ENCODE measurements at regions not wholly inside any gene's neighbourhood (a gene's known extent, or its start where the extent isn't known, plus 50 kb on each side); places are given as distances from the start of the nearest gene placed in this dataset.
A peak's percentile ranks its signal among the peaks of the same experiment; 100 is the strongest.
"Not testable (repeated sequence)": the region's sequence is repeated elsewhere in the genome, so short reads cannot be mapped to it uniquely, and the experiment has no call there.

- DNase-seq (ENCODE audit: low read depth, low spot score) = no peak
- in situ Hi-C loops (cut with HindIII; ENCODE audit: low pct_unique_long_range_greater_than_20kb, low sequenced_read_pairs) = no loop called here
Observed at GRCh38 chr11:23280088-23280487, 419.8 kb upstream of the CCDC179 start.

GRCh38 chr11:23283666-23284065 is 423.4 kb upstream of the CCDC179 start:
- no peak for DNase-seq (ENCODE audit: low read depth, low spot score)
- in situ Hi-C loops (cut with HindIII; ENCODE audit: low pct_unique_long_range_greater_than_20kb, low sequenced_read_pairs) = no loop called here

GRCh38 chr11:23284631-23285030 is 424.4 kb upstream of the CCDC179 start:
- in situ Hi-C loops (cut with HindIII; ENCODE audit: low pct_unique_long_range_greater_than_20kb, low sequenced_read_pairs) = no loop called here
- no peak for DNase-seq (ENCODE audit: low read depth, low spot score)

- in situ Hi-C loops (cut with HindIII; ENCODE audit: low pct_unique_long_range_greater_than_20kb, low sequenced_read_pairs) = no loop called here
- DNase-seq (ENCODE audit: low read depth, low spot score) = peak; percentile 23
Observed at GRCh38 chr11:23288003-23288783, 427.9 kb upstream of the CCDC179 start.

GRCh38 chr11:23295241-23295640 is 435.0 kb upstream of the CCDC179 start:
- in situ Hi-C loops (cut with HindIII; ENCODE audit: low pct_unique_long_range_greater_than_20kb, low sequenced_read_pairs) = no loop called here

GRCh38 chr11:23308041-23308440 is 447.8 kb upstream of the CCDC179 start:
- in situ Hi-C loops (cut with HindIII; ENCODE audit: low pct_unique_long_range_greater_than_20kb, low sequenced_read_pairs) = no loop called here
- no peak for DNase-seq (ENCODE audit: low read depth, low spot score)

More at GRCh38 chr11:23295241-23295640, 435.0 kb upstream of the CCDC179 start:
- DNase-seq (ENCODE audit: low read depth, low spot score) = no peak

GRCh38 chr11:23310276-23310675 is 450.0 kb upstream of the CCDC179 start:
- no peak for DNase-seq (ENCODE audit: low read depth, low spot score)
- in situ Hi-C loops (cut with HindIII; ENCODE audit: low pct_unique_long_range_greater_than_20kb, low sequenced_read_pairs) = no loop called here

- in situ Hi-C loops (cut with HindIII; ENCODE audit: low pct_unique_long_range_greater_than_20kb, low sequenced_read_pairs) = no loop called here
- no peak for DNase-seq (ENCODE audit: low read depth, low spot score)
Observed at GRCh38 chr11:23311986-23312940, 452.0 kb upstream of the CCDC179 start.

GRCh38 chr11:23313001-23313400 is 452.7 kb upstream of the CCDC179 start:
- no peak for DNase-seq (ENCODE audit: low read depth, low spot score)
- in situ Hi-C loops (cut with HindIII; ENCODE audit: low pct_unique_long_range_greater_than_20kb, low sequenced_read_pairs) = no loop called here

GRCh38 chr11:23314162-23314561 is 453.9 kb upstream of the CCDC179 start:
- in situ Hi-C loops (cut with HindIII; ENCODE audit: low pct_unique_long_range_greater_than_20kb, low sequenced_read_pairs) = no loop called here
- no peak for DNase-seq (ENCODE audit: low read depth, low spot score)

GRCh38 chr11:23315286-23315685 is 455.0 kb upstream of the CCDC179 start:
- DNase-seq (ENCODE audit: low read depth, low spot score) = no peak
- in situ Hi-C loops (cut with HindIII; ENCODE audit: low pct_unique_long_range_greater_than_20kb, low sequenced_read_pairs) = no loop called here

- in situ Hi-C loops (cut with HindIII; ENCODE audit: low pct_unique_long_range_greater_than_20kb, low sequenced_read_pairs) = no loop called here
- no peak for DNase-seq (ENCODE audit: low read depth, low spot score)
Observed at GRCh38 chr11:23317816-23318215, 457.5 kb upstream of the CCDC179 start.

GRCh38 chr11:23318670-23319069 is 458.4 kb upstream of the CCDC179 start:
- in situ Hi-C loops (cut with HindIII; ENCODE audit: low pct_unique_long_range_greater_than_20kb, low sequenced_read_pairs) = no loop called here
- no peak for DNase-seq (ENCODE audit: low read depth, low spot score)

GRCh38 chr11:23320131-23320530 is 459.9 kb upstream of the CCDC179 start:
- no peak for DNase-seq (ENCODE audit: low read depth, low spot score)
- in situ Hi-C loops (cut with HindIII; ENCODE audit: low pct_unique_long_range_greater_than_20kb, low sequenced_read_pairs) = no loop called here

- in situ Hi-C loops (cut with HindIII; ENCODE audit: low pct_unique_long_range_greater_than_20kb, low sequenced_read_pairs); DNase-seq (ENCODE audit: low read depth, low spot score): not testable (repeated sequence)
Observed at GRCh38 chr11:23335586-23335985, 475.3 kb upstream of the CCDC179 start.

GRCh38 chr11:23336961-23337360 is 476.7 kb upstream of the CCDC179 start:
- in situ Hi-C loops (cut with HindIII; ENCODE audit: low pct_unique_long_range_greater_than_20kb, low sequenced_read_pairs) = no loop called here
- peak; percentile 27 for DNase-seq (ENCODE audit: low read depth, low spot score)

- in situ Hi-C loops (cut with HindIII; ENCODE audit: low pct_unique_long_range_greater_than_20kb, low sequenced_read_pairs) = no loop called here
- DNase-seq (ENCODE audit: low read depth, low spot score) = no peak
Observed at GRCh38 chr11:23353611-23354010, 493.3 kb upstream of the CCDC179 start.

GRCh38 chr11:23359297-23359696 is 499.0 kb upstream of the CCDC179 start:
- in situ Hi-C loops (cut with HindIII; ENCODE audit: low pct_unique_long_range_greater_than_20kb, low sequenced_read_pairs) = no loop called here
- DNase-seq (ENCODE audit: low read depth, low spot score) = peak; percentile 21

GRCh38 chr11:23364076-23364475 is 503.8 kb upstream of the CCDC179 start:
- in situ Hi-C loops (cut with HindIII; ENCODE audit: low pct_unique_long_range_greater_than_20kb, low sequenced_read_pairs) = no loop called here
- DNase-seq (ENCODE audit: low read depth, low spot score) = no peak

Data from SK-MEL-5 (cell line).